HG02610 (cell line): ENCODE measurements at regions not wholly inside any gene's neighbourhood (a gene's known extent, or its start where the extent isn't known, plus 50 kb on each side); places are given as distances from the start of the nearest gene placed in this dataset.

Source experiments
- ATAC-seq: cut with Tn5 transposase; IDR thresholded peaks from one replicate; pipeline ENCODE4 v1.9.1; 2021; ENCODE audit warnings: mild to moderate bottlenecking, moderate library complexity; ENCODE audit not compliant: unreplicated experiment

- no peak for ATAC-seq
Observed at GRCh38 chr10:75347186-75347585, 54.4 kb downstream of the ZNF503 start.

GRCh38 chr10:75345738-75346137 lies 55.8 kb downstream of the ZNF503 start:
- no peak for ATAC-seq

- no peak for ATAC-seq
Observed at GRCh38 chr10:75344170-75344569, 57.4 kb downstream of the ZNF503 start.

GRCh38 chr10:75342397-75342796 lies 59.2 kb downstream of the ZNF503 start:
- ATAC-seq, result no peak

- no peak for ATAC-seq
Observed at GRCh38 chr10:75335983-75336382, 65.6 kb downstream of the ZNF503 start.

DNA sequence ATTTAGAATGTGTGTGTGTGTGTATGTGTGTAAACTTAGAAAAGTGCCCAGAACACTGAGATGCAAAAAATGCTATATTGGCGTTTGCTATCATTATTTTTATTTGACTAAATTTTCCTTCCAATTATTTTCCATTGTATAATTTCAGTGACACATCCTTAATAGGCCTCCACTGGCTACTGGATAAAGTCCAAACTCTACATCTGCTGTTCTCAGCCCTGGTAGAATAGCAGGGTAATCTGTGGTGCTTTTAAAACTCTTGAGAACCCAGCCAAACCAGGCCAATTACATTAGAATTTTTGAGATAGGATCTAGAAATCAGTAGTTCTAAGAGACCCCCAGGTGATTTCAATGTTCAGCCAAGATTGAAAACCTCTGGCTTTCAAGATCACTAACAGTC lies 66.4 kb downstream of the ZNF503 start:
- ATAC-seq, result no peak

- no peak for ATAC-seq
Observed at GRCh38 chr10:75334720-75335119, 66.8 kb downstream of the ZNF503 start.

GRCh38 chr10:75332081-75332480 lies 69.5 kb downstream of the ZNF503 start:
- ATAC-seq, result no peak

- ATAC-seq, result no peak
Observed at GRCh38 chr10:75331081-75331480, 70.5 kb downstream of the ZNF503 start.

- no peak for ATAC-seq
Observed at GRCh38 chr10:75329190-75329745, 72.3 kb downstream of the ZNF503 start.

GRCh38 chr10:75326306-75326705 lies 75.3 kb downstream of the ZNF503 start:
- no peak for ATAC-seq

DNA sequence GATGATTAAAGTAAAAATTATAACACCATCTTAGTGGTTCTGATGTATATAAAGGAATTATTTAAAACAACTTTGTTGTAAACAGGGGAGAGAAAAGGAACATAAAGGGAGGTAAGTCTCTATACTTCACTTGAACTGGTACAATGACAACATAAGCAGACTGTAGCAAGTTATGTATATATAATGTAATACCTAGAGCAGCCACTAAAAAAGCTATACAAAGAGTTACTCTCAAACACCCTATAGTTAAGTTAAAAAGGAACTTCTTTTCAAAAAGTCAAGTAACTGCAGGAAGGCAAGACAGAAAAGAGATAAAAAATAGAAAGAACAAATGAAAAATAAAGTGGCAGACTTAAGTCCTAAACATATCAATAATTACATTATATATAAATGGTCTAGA lies 82.3 kb downstream of the ZNF503 start:
- ATAC-seq, result no peak

DNA sequence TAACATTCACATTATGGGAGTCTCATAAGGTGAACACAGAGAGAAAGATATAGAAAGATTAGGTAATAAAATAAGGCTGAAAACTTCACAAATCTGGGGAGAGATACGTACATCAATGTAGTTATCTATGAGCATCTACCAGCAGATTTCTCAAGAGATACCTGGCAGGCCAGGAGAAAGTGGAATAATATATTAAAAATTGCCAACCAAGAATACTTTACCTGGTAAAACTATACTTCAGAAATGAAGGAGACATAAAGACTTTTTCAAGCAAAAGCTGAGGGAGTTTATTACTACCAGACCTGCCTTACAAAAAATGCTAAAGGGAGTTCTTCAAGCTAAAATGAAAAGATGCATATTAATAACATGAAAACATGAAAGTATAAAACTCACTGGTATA lies 78.8 kb upstream of the COMTD1 start:
- no peak for ATAC-seq

GRCh38 chr10:75312440-75312839 lies 76.7 kb upstream of the COMTD1 start:
- ATAC-seq, result no peak

- no peak for ATAC-seq
Observed at GRCh38 chr10:75305675-75306074, 69.9 kb upstream of the COMTD1 start.

- ATAC-seq, result no peak
Observed at GRCh38 chr10:75304741-75305390, 69.1 kb upstream of the COMTD1 start.

GRCh38 chr10:75304313-75304712 lies 68.6 kb upstream of the COMTD1 start:
- ATAC-seq, result no peak

GRCh38 chr10:75303045-75303777 lies 67.5 kb upstream of the COMTD1 start:
- no peak for ATAC-seq

- ATAC-seq, result no peak
Observed at GRCh38 chr10:75302029-75302428, 66.3 kb upstream of the COMTD1 start.

GRCh38 chr10:75297021-75297599 lies 61.4 kb upstream of the COMTD1 start:
- ATAC-seq, result no peak

DNA sequence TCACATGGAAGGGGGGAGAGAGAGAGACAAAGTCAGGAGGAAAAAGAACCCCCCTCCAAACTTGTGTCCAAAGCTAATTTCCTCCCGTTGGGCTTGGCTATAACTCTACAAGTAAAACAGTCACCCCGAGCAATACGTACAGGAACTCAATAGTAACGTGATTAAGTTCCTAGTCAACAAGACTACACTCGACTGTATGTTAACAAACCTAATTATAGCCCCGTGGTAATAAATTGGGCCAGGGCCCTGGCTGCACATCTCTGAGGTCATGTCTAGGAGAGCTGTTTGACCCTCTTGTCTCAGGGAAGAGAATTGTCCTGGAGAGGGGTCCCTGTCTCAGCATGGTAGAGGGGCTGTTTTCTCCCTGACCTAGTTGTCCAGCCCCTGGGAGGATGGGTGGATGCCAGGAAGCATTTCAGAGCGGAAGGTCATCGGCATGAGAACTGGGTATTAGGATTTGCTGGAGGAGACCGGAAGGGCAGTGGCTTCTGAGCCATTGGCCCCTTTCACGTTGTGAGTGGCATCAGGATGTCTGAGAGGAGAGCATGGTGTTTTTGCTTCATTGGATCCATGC lies 60.2 kb upstream of the COMTD1 start:
- ATAC-seq, result no peak
